Thyroid gland (tissue), 4 donors: ENCODE measurements at regions not wholly inside any gene's neighbourhood (a gene's known extent, or its start where the extent isn't known, plus 50 kb on each side); places are given as distances from the start of the nearest gene placed in this dataset.

Source experiments
- POLR2A ChIP-seq, 2 donors: fragments of 450-650 bp; IDR thresholded peaks; one replicate each; pipeline ENCODE4 v1.6.1; 2017; ENCODE audit warnings: antibody characterized with exemption in 2 of 2, mild to moderate bottlenecking in 2 of 2, moderate library complexity in 1 of 2
- TF ChIP-seq, protein P1 (sequence below), 6 experiments: fragments of 200-600 bp in 3 of 6; fragments of 450-650 bp in 3 of 6; sonication (generic) in 3 of 6; IDR thresholded peaks; one replicate each; pipeline ENCODE4 v1.5.1; 2016 to 2019; ENCODE audit warnings: antibody characterized with exemption in 6 of 6, mild to moderate bottlenecking in 2 of 6, inconsistent platforms in 1 of 6, moderate library complexity in 1 of 6

GRCh38 chr1:79847700-79848099 is 841.2 kb upstream of the ADGRL4 start:
- TF ChIP-seq, protein P1, sequence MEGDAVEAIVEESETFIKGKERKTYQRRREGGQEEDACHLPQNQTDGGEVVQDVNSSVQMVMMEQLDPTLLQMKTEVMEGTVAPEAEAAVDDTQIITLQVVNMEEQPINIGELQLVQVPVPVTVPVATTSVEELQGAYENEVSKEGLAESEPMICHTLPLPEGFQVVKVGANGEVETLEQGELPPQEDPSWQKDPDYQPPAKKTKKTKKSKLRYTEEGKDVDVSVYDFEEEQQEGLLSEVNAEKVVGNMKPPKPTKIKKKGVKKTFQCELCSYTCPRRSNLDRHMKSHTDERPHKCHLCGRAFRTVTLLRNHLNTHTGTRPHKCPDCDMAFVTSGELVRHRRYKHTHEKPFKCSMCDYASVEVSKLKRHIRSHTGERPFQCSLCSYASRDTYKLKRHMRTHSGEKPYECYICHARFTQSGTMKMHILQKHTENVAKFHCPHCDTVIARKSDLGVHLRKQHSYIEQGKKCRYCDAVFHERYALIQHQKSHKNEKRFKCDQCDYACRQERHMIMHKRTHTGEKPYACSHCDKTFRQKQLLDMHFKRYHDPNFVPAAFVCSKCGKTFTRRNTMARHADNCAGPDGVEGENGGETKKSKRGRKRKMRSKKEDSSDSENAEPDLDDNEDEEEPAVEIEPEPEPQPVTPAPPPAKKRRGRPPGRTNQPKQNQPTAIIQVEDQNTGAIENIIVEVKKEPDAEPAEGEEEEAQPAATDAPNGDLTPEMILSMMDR (IDR thresholded peaks at IDR 0.05): no peak
- no peak for TF ChIP-seq POLR2A (IDR thresholded peaks at IDR 0.05)
